NOMO-1 treated with DMSO at 0.1 percent for 48 hours (cell line): ENCODE measurements at regions not wholly inside any gene's neighbourhood (a gene's known extent, or its start where the extent isn't known, plus 50 kb on each side); places are given as distances from the start of the nearest gene placed in this dataset.

ENCODE experiments used
- DNase-seq: peaks from one replicate; lab custom pipeline; 2025; ENCODE audit not compliant: unreplicated experiment; lab: John Stamatoyannopoulos, UW

DNA sequence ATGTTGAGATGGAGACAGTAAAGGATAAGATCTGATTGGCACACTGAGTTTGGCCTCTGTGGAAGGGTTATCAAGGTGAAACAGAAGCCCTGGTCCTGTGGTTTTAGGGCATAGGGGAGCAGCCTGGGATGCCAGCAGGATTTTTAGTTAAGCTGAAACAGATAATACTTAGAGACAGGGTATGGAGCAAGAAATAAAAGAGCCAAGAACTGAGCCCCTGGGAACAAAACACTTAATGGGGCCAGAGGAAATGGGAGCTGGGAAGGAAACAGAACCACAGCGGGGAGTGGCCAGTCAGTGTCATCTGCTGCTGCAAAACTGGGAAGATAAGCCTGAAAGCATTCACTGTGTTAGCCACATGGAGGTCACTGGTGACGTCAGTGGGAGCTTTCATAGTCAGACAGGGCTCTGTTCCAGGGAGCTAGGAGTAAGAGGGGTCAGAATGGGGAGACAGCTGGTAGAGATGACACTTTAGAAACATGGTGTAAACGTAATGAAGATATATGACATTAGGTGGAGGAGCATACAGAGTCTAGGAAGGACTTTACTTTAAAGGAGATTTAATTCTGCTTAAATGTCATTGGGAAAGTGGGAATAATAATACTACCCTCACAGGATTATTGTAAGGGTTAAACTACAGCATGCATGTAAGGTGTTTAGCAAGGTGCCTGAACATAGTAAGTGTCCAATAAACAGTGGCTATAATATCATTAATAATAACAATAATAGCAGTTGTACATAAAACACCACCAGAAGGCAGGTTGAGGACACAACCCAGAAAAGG lies 172.7 kb upstream of the CTNNB1 start:
- no peak for DNase-seq

DNA sequence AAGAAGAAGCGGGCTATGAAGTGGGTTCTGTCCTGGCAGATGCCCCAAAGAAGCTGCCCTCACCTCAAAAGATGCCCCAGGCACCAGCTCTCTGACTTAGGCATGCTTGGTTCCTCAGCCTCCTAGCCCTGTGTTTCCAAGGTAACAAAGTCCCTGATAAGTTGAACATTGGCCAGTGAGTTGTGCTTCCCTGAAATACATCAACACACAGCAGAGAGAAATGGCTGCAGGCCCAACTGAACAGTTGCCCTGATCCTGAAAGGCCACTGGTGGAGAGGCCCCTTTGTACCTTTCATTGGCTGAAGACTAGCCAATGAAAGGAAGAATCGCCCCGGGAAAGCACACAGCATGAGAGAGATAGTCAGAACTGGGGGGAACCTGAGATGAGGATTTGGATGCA lies 169.9 kb upstream of the CTNNB1 start:
- no peak for DNase-seq

DNA sequence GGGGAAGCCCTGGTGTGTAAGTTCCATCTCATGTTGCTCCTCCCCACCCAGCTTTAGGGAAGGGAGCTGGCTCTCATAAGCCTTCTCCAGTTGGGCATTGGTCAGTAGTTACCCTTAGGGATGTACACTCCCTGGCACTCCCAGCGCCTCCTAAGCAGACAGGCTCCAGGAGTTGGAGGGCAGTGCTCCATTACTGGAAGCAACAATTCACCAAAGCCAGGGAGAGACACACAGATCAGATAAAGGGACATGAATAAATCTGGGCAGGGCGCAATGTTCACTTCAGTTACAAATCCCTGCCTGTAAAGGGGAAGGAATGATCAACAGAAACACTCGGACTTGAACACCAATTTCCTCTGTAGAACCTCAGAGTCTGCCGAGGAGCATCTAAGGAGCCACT lies 169.1 kb upstream of the CTNNB1 start:
- DNase-seq = no peak

DNA sequence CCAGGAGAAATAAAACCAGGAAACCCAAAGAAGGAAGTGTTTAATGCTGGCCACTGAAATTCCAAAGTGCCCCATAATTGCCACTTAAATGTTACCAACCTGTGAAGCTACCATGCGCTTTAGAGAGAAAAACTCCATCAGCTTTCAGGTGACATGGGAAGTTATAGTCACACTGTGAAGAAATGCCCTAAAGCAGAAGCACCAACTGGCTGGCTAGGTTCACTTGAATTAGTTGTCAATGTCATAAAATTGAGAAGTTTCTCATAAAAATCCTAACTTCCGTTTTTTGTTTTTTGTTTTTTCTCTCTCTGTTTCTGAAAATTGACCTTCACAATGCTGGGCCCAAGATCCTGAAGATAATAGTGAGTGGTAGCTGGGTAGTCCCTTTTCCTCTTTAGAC lies 167.9 kb upstream of the CTNNB1 start:
- peak; percentile 76 for DNase-seq

- no peak for DNase-seq
Measured at GRCh38 chr3:41033956-41034519, 165.3 kb upstream of the CTNNB1 start.

- no peak for DNase-seq
Measured at GRCh38 chr3:41035456-41036022, 163.8 kb upstream of the CTNNB1 start.

DNA sequence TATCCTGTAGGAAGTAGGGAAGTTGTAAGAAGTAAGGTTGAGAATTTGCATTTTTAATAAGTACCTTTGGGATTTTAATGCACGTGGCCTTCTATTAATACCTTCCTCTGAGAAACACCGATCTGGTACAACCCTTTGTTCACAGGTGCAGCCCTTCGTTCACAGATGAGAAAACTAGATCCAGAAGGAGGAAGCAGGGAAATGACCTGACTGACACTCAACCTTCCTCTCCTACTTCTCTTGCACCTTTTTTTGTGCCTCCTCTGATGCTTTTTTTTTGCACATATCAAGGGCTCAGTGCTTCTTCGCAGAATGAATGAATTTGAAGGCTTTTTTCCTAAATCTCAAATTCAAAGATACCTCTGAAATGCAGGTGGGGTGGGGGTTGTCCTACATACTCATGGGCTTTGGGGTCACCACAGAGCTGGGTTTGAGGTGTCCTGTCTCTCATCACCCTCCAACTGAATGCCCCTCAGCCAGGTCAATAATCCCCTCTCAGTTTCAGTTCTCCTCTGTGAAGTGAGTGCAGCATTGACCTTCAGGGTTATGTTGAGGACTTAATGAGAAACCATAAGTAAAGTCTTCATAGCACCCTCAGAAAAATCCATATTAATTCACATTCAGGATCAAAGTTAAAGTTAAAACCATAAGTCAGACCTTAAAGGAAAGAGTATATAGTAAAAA lies 161.5 kb upstream of the CTNNB1 start:
- DNase-seq = no peak

DNA sequence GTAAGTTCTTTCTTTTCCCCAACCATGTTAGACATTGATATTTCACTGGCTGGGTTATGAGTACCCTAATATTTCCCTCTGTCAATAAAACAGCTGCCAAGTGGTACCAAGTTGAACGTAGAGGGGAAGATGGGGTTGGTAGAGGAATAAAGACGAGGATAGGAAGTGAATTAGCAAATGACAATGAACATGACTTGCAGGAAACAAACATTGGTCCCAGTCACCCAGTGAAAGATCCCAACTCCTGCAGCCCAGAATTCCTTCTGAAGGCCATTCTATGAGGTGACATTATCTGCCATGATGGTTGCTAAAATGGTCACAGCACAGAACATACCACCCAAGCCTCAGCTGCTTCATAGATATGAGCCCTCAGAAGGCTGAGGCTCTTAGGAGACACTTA lies 159.0 kb upstream of the CTNNB1 start:
- no peak for DNase-seq

DNA sequence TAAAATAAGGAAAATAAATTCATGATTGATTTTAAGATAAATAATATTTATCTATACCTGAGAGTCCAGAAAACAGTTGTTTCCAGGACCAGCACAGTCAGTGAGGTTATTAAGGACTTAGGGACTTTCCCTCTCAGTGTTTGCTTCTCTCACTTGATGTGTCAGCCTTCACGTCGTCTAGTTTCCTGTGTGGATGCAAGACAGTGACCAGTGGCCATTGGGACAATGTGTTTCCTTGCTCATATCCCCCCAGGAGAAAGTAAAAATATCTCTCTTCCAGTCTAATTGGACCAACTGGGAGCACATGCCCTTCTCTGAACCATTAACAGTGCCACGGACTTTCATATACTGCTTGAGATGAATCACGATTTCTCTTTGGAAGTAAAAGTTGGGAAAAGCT lies 157.8 kb upstream of the CTNNB1 start:
- no peak for DNase-seq

GRCh38 chr3:41041899-41042298 lies 157.4 kb upstream of the CTNNB1 start:
- DNase-seq = no peak

DNA sequence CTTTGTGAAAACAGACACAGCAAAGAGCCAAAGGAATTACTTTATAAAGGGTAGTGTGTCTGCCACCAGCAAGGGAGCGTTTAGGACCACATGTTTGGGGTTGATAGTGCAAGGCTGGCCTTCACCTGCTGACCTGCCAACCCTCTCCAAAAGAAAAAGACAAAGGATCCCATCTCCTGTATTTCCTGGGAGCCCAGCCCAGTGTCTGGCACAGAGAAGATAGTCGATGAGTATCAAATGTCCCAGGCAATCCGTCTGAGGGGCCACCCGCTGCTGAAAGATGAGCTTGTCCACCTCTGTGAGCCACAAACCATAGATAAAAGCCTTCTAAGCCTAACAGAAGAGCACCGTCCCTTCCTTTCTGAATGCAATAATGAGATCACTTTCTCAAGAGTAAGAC lies 154.8 kb upstream of the CTNNB1 start:
- no peak for DNase-seq

DNA sequence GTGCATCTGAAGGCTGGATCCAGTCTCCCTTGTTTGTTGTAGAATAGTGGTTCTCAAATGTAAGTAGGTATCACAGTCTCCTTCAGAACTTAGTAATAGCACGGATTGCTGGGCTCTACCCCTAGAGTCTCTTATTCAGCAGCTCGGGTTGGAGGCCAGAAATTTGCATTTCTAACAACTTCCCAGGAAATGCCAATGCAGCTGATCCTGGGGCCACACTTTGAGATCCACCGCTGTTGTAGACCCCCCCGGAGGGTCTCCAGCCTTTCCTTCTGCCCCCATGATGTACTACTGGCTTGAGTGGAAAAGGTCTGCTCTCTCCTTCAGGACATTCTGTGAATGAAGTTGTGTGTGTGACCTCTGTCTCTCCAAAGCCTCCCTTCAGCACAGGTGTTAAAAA lies 153.8 kb upstream of the CTNNB1 start:
- no peak for DNase-seq

- DNase-seq = no peak
Measured at GRCh38 chr3:41050144-41050543, 149.2 kb upstream of the CTNNB1 start.

GRCh38 chr3:41053220-41053619 lies 146.1 kb upstream of the CTNNB1 start:
- DNase-seq = no peak

DNA sequence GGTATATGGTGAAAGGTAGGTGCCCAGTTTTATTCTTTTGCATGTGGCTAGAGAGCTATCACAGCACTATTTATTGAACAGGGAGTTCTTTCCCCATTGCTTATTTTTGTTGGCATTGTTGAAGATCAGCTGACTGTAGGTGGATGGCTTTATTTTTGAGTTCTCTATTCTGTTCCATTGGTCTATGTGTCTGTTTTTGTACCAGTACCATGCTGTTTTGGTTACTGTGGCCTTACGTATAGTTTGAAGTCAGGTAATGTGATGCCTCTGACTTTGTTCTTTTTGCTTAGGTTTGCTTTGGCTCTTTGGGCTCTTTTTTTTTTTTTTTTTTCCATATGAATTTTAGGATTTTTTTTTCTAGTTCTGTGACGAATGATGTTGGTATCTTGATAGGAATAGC lies 139.2 kb upstream of the CTNNB1 start:
- DNase-seq = no peak

DNA sequence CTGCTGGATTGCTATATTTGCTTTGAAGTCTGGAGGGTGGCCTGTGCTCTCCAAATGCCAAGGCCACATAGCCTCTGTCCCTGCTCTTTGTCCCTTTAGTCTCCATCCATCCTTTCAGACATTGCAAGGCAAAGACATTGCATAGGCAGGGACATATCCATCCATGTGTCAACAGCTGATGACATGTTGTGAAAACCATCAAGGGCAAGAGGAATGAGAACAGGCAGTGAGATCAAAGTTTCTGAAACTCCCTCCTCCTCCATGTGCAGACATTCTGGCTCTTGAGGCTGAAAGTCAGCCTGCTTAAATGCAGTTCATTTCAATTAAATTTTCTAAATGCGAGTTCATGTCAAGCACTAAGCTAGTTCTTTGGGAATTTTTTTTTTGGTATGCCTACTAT lies 135.2 kb upstream of the CTNNB1 start:
- DNase-seq = no peak

GRCh38 chr3:41064526-41064925 lies 134.8 kb upstream of the CTNNB1 start:
- DNase-seq = no peak

DNA sequence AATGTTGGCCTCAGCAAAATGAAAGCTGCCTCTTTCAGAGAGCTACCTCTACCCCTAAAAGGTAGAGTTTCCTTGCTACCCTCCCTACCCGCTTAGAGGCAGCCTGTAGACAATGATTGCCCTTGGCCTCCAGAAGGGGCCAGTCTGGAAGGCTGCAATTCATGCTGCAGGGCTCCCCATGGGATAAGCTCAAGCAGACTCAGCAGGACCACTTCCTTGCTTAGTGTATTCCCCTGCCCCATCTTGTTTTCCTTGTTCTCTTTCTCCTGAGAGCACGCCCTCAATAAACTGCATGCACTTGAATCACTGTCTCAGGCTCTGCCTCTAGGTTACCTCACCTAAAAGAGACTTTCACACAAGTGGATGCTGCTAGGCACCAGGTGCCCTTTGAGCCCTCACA lies 134.0 kb upstream of the CTNNB1 start:
- DNase-seq = no peak

DNA sequence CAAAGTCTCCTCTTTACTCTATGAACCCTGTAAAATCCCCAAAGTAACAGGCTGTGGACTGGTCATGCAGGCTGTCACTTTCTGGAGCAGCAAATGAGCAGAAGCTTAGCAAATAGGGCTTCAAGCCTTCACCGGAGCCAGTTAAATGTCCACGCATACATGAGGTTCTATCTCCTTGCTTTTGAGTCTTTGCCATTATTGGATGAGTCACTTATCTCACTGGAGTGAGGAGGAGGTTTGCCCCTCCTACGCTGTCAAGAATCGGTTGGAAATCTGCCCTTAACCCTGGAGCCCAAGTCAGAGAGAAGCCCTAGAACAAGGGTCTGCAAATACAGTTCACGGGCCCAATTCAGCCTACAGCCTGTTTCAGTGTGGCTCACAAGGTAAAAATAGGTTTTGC lies 126.1 kb upstream of the CTNNB1 start:
- DNase-seq = no peak

GRCh38 chr3:41075975-41076374 lies 123.3 kb upstream of the CTNNB1 start:
- no peak for DNase-seq

DNA sequence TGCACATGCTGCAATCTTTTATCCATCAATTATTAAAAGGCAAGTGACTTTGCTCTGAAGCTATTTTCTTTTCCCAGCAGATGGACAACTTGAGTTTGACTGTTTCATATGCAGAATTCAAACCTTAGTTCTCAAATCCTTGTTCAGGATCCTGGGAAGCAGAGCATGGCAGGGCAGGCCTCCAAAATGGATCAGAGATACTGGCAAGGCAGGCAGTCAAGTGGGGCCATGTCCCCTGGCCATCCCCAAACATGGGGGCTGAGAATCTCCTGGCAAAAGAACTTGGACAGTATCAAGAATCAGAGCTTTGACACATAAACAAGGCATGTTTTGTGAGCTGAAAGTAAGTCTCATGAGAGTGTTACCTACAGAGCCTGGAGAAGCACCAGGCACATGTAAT lies 122.9 kb upstream of the CTNNB1 start:
- no peak for DNase-seq

DNA sequence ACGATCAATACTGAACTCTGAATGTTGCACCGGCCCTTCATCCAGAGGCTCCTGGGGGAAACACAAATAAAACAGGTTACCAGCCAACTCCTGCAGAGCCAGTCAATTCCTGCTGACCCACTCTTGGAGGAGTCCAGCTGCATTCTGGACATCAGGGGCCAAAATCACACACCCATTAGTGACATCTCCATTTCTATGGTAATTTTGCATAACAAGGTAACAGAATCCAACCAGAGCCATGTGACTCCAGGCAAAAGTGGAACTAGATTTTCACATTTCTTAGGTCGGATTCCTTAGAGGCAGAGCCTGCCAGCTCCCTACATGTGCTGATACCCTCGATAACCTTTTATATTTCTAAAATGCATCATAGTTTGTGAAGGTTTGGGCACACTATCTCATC lies 119.2 kb upstream of the CTNNB1 start:
- no peak for DNase-seq
